Esophagus squamous epithelium (tissue), 5 donors: ENCODE measurements at regions not wholly inside any gene's neighbourhood (a gene's known extent, or its start where the extent isn't known, plus 50 kb on each side); places are given as distances from the start of the nearest gene placed in this dataset.

Experiments
- DNase-seq: peaks from one replicate; lab custom pipeline; 2025; lab: John Stamatoyannopoulos, UW
- H3K27ac ChIP-seq, 4 donors: fragments of 200-600 bp; sonication (generic); one replicate each; pipeline ENCODE4 v1.5.1; 2016 to 2019; ENCODE audit warnings: mild to moderate bottlenecking in 1 of 4
- H3K27me3 ChIP-seq, 4 donors: fragments of 200-600 bp; sonication (generic); 1 replicate in 3 of 4; 2 replicates in 1 of 4; pipeline versions ENCODE4 v1.5.1 to v1.6.0; 2017 to 2021; ENCODE audit warnings: antibody characterized with exemption in 1 of 4
- H3K36me3 ChIP-seq, 3 donors: fragments of 200-600 bp; sonication (generic); one replicate each; pipeline ENCODE4 v1.5.1; 2016 to 2019
- H3K4me1 ChIP-seq, 3 donors: fragments of 200-600 bp; sonication (generic); one replicate each; pipeline ENCODE4 v1.5.1; 2017 to 2019
- H3K4me3 ChIP-seq, 4 donors: fragments of 200-600 bp; sonication (generic); 1 replicate in 3 of 4; 2 replicates in 1 of 4; pipeline ENCODE4 v1.5.1; 2016 to 2019; ENCODE audit warnings: mild to moderate bottlenecking in 2 of 4, moderate library complexity in 1 of 4
- H3K9me3 ChIP-seq, 3 donors: fragments of 200-600 bp; sonication (generic); one replicate each; pipeline ENCODE4 v1.5.1; 2016 to 2019
- CTCF ChIP-seq, 6 experiments: fragments of 450-650 bp in 4 of 6; fragments of 200-600 bp in 2 of 6; sonication (generic) in 2 of 6; IDR thresholded peaks; one replicate each; pipeline ENCODE4 v1.5.1; 2016 to 2019; ENCODE audit warnings: antibody characterized with exemption in 6 of 6, mild to moderate bottlenecking in 4 of 6, moderate library complexity in 4 of 6
- POLR2A ChIP-seq, 4 donors: fragments of 450-650 bp; IDR thresholded peaks; one replicate each; pipeline ENCODE4 v1.6.1; 2017; ENCODE audit warnings: antibody characterized with exemption in 4 of 4, mild to moderate bottlenecking in 4 of 4, moderate library complexity in 3 of 4
- WGBS, 2 donors: methylation state at CpG; one replicate each; pipeline ENCODE4 v1.1.5; 2018; 5-methylcytosine and 5-hydroxymethylcytosine counted together
- intact Hi-C: fragments of 100-400 bp; cut with DNase I; formaldehyde crosslinking; loops from one replicate; pipeline ENCODE4 v1.15.0; 2022
- donor health status: DM: yes; HTN: yes; CAD: no.

- H3K27me3 ChIP-seq: no peaks in the 10 kb centered on the region
- no peak overlapping the region for H3K27ac ChIP-seq
- intact Hi-C loops: no loop called here
- no peak for TF ChIP-seq POLR2A (IDR thresholded peaks at IDR 0.05)
- no peak for TF ChIP-seq CTCF (IDR thresholded peaks at IDR 0.05)
- 92 to 96% methylated on average over 1 of the region's 1 CpG for WGBS, 2 donors
- H3K36me3 ChIP-seq: no peaks in the 10 kb centered on the region
- H3K9me3 ChIP-seq: no peaks in the 10 kb centered on the region
- DNase-seq: no peak
- H3K4me1 ChIP-seq: no peaks in the 10 kb centered on the region
- H3K4me3 ChIP-seq: no peak overlapping the region
Observed at GRCh38 chr12:77777274-77777673, 53.4 kb upstream of the NAV3 start.

- TF ChIP-seq CTCF (IDR thresholded peaks at IDR 0.05) (no peak), POLR2A (IDR thresholded peaks at IDR 0.05) (no peak)
- H3K4me1 ChIP-seq: no peaks in the 10 kb centered on the region
- H3K27ac ChIP-seq: no peak overlapping the region
- H3K27me3 ChIP-seq: no peaks in the 10 kb centered on the region
- H3K9me3 ChIP-seq: no peaks in the 10 kb centered on the region
- WGBS, 2 donors: 71 to 78% methylated on average over 4 to 5 of the region's 5 CpGs
- no peak for DNase-seq
- H3K4me3 ChIP-seq: no peak overlapping the region
- H3K36me3 ChIP-seq: no peaks in the 10 kb centered on the region
- intact Hi-C loops: no loop called here
Observed at GRCh38 chr12:77774761-77775160, 55.9 kb upstream of the NAV3 start.

GRCh38 chr12:77772676-77773298 lies 57.9 kb upstream of the NAV3 start:
- WGBS, 2 donors: 80 to 86% methylated on average over 6 of the region's 6 CpGs
- Histone ChIP-seq H3K36me3 (no peaks in the 10 kb centered on the region), H3K27me3 (no peaks in the 10 kb centered on the region), H3K4me3 (no peak overlapping the region), H3K9me3 (peaks cover 0 to 2% (median 0%) of the 10 kb centered on the region in 3 donors), H3K4me1 (no peaks in the 10 kb centered on the region), H3K27ac (no peak overlapping the region)
- DNase-seq: no peak
- no peak for TF ChIP-seq CTCF (IDR thresholded peaks at IDR 0.05)
- no peak for TF ChIP-seq POLR2A (IDR thresholded peaks at IDR 0.05)
- intact Hi-C loops: no loop called here

- DNase-seq: no peak
- Histone ChIP-seq H3K4me1 (no peaks in the 10 kb centered on the region), H3K9me3 (peaks cover 0 to 6% (median 0%) of the 10 kb centered on the region in 3 donors), H3K27me3 (no peaks in the 10 kb centered on the region), H3K27ac (no peak overlapping the region), H3K4me3 (no peak overlapping the region), H3K36me3 (no peaks in the 10 kb centered on the region)
- WGBS, 2 donors: 50 to 63% methylated on average over 1 of the region's 1 CpG
- TF ChIP-seq CTCF (IDR thresholded peaks at IDR 0.05): no peak
- no peak for TF ChIP-seq POLR2A (IDR thresholded peaks at IDR 0.05)
- intact Hi-C loops: no loop called here
Observed at GRCh38 chr12:77768558-77768957, 62.1 kb upstream of the NAV3 start.

- Histone ChIP-seq H3K27me3 (no peaks in the 10 kb centered on the region), H3K4me3 (no peak overlapping the region), H3K36me3 (no peaks in the 10 kb centered on the region), H3K4me1 (no peaks in the 10 kb centered on the region), H3K27ac (no peak overlapping the region), H3K9me3 (peaks cover 0 to 6% (median 0%) of the 10 kb centered on the region in 3 donors)
- WGBS, 2 donors: 55% methylated on average over 1 of the region's 1 CpG; no CpG with 5 or more reads in 1 of the 2 donors
- intact Hi-C loops: no loop called here
- no peak for DNase-seq
- TF ChIP-seq POLR2A (IDR thresholded peaks at IDR 0.05): no peak
- TF ChIP-seq CTCF (IDR thresholded peaks at IDR 0.05): no peak
Observed at GRCh38 chr12:77767756-77768343, 62.8 kb upstream of the NAV3 start.
